GM12878 (cell line): ENCODE measurements at regions not wholly inside any gene's neighbourhood (a gene's known extent, or its start where the extent isn't known, plus 50 kb on each side); places are given as distances from the start of the nearest gene placed in this dataset.
A peak's percentile ranks its signal among the peaks of the same experiment; 100 is the strongest.

ENCODE experiments used
- ATAC-seq: fragments of 200-7000 bp; cut with Tn5 transposase; 3 replicates; pipeline ENCODE4 v1.9.1; 2020; ENCODE audit warnings: mild to moderate bottlenecking, moderate library complexity
- BruUV-seq: library from RNA; stranded (reverse); fragments of 400-500 nt; replicated peaks from 2 replicates; lab custom pipeline; 2021; lab: Mats Ljungman, UMichigan
- CTCF ChIA-PET: fragments of 300-600 bp; sonication (Branson Sonifier 250); formaldehyde crosslinking; extraction: SDS; loops from one replicate; lab custom pipeline; 2021; ENCODE audit warnings: inconsistent platforms; lab: Yijun Ruan, JAX
- POLR2A ChIA-PET: fragments of 350-600 bp; formaldehyde crosslinking; extraction: SDS; loops from one replicate; lab custom pipeline; 2021; ENCODE audit warnings: inconsistent platforms; lab: Charles Lee
- RAD21 ChIA-PET: fragments of 300-600 bp; sonication (Branson Sonifier 250); formaldehyde crosslinking; loops from one replicate; lab custom pipeline; 2023; ENCODE audit warnings: antibody characterized with exemption; ENCODE audit not compliant: unreplicated experiment; lab: Charles Lee
- SMC1A ChIA-PET: fragments of 300-600 bp; sonication (Branson Sonifier 250); formaldehyde crosslinking; loops from one replicate; lab custom pipeline; 2023; ENCODE audit not compliant: unreplicated experiment, uncharacterized antibody; lab: Charles Lee
- DNase-seq: peaks from one replicate; pipeline ENCODE4 v3.0.0-alpha.2; 2011; ENCODE audit warnings: low read depth, low spot score
- FAIRE-seq: peaks from 3 replicates; lab custom pipeline; 2011; peaks lifted over from hg19 to GRCh38; lab: Jason Lieb, UNC
- H2AFZ ChIP-seq: 2 replicates; pipeline ENCODE4 v1.6.0; 2011; ENCODE audit warnings: low read depth, low read length, control low read depth; ENCODE audit not compliant: control insufficient read depth
- H3K27ac ChIP-seq: 2 replicates; pipeline ENCODE4 v1.5.1; 2011; ENCODE audit warnings: control low read depth; ENCODE audit not compliant: control insufficient read depth, insufficient read depth
- H3K27me3 ChIP-seq, 2 experiments: replicated peaks in 1 of 2; 2 replicates each; pipeline versions ENCODE4 v1.6.0 to v1.6.1; 2011; ENCODE audit warnings: low read length in 1 of 2; ENCODE audit not compliant: control insufficient read depth in 2 of 2, insufficient read depth in 2 of 2
- H3K36me3 ChIP-seq, 2 experiments: 2 replicates each; pipeline ENCODE4 v1.5.1; 2011; ENCODE audit warnings: low read length in 1 of 2; ENCODE audit not compliant: control insufficient read depth in 2 of 2, insufficient read depth in 2 of 2
- H3K4me1 ChIP-seq: 2 replicates; pipeline ENCODE4 v1.6.1; 2011; ENCODE audit warnings: mild to moderate bottlenecking, low read length, moderate library complexity, mixed read lengths; ENCODE audit not compliant: control insufficient read depth, insufficient read depth
- H3K4me2 ChIP-seq: 2 replicates; pipeline ENCODE4 v1.6.0; 2011; ENCODE audit warnings: control low read depth; ENCODE audit not compliant: control insufficient read depth, insufficient read depth
- H3K4me3 ChIP-seq: fragments of 200-600 bp; sonication (generic); 2 replicates; pipeline ENCODE4 v1.5.1; 2016
- H3K79me2 ChIP-seq: 2 replicates; pipeline ENCODE4 v1.6.0; 2011; ENCODE audit warnings: low read length; ENCODE audit not compliant: control insufficient read depth, insufficient read depth
- H3K9ac ChIP-seq: 2 replicates; pipeline ENCODE4 v1.8.0; 2011; ENCODE audit warnings: low read length, control low read depth, mixed read lengths; ENCODE audit not compliant: control insufficient read depth, insufficient read depth
- H3K9me3 ChIP-seq: replicated peaks from 3 replicates; pipeline ENCODE4 v1.5.1; 2011; ENCODE audit warnings: mild to moderate bottlenecking, low read length; ENCODE audit not compliant: control insufficient read depth, insufficient read depth
- H4K20me1 ChIP-seq: 2 replicates; pipeline ENCODE4 v1.6.0; 2011; ENCODE audit not compliant: control insufficient read depth, insufficient read depth
- CBX5 ChIP-seq: sonication (generic); IDR thresholded peaks from 2 replicates; pipeline ENCODE4 v1.6.1; 2016; ENCODE audit warnings: low read depth, moderate library complexity, mild to moderate bottlenecking, inconsistent platforms
- CUX1 ChIP-seq: IDR thresholded peaks from 2 replicates; pipeline ENCODE4 v1.6.1; 2012; ENCODE audit warnings: improper control_type of control experiment, low read depth, low read length; ENCODE audit not compliant: insufficient replicate concordance
- FOXM1 ChIP-seq: IDR thresholded peaks from 2 replicates; pipeline ENCODE4 v1.6.1; 2012; ENCODE audit warnings: low read depth, mild to moderate bottlenecking, inconsistent platforms, low read length, moderate library complexity
- MXI1 ChIP-seq: fragments of 150-350 bp; IDR thresholded peaks from 2 replicates; pipeline ENCODE4 v1.6.1; 2011; ENCODE audit warnings: low read depth, mild to moderate bottlenecking, inconsistent platforms, low read length, improper control_type of control experiment
- SPI1 ChIP-seq: IDR thresholded peaks from 2 replicates; pipeline ENCODE4 v1.6.1; 2011; ENCODE audit warnings: low read depth, mild to moderate bottlenecking, low read length, moderate library complexity, borderline replicate concordance; ENCODE audit not compliant: insufficient read depth
- SUZ12 ChIP-seq: fragments of 200-600 bp; sonication (generic); IDR thresholded peaks from one replicate; pipeline ENCODE4 v1.6.1; 2018; ENCODE audit warnings: antibody characterized with exemption, mild to moderate bottlenecking; ENCODE audit not compliant: unreplicated experiment
- WGBS: methylation state at CpG from one replicate; pipeline ENCODE4 v1.1.6; 2016; ENCODE audit warnings: low lambda C conversion rate; ENCODE audit not compliant: insufficient replicate concordance, insufficient coverage; ENCODE audit errors: missing lambda C conversion rate; 5-methylcytosine and 5-hydroxymethylcytosine counted together
- in situ Hi-C: fragments of 300-500 bp; cut with MboI; formaldehyde crosslinking; loops from 9 replicates; pipeline ENCODE4 v1.14.3; 2018; ENCODE audit warnings: mixed read lengths
- intact Hi-C: fragments of 100-400 bp; cut with micrococcal nuclease; formaldehyde crosslinking; loops from one replicate; pipeline ENCODE4 v1.14.2; 2022; ENCODE audit not compliant: unreplicated experiment

- TF ChIP-seq CUX1 = no peak
- no peak for TF ChIP-seq MXI1
- TF ChIP-seq FOXM1 = no peak
- no peak for TF ChIP-seq CBX5
Measured at GRCh38 chr6:4349323-4349722, 213.9 kb upstream of the ECI2 start (continued).

- no TSS peak for BruUV-seq
- intact Hi-C loops = no loop called here
- H3K4me2 ChIP-seq = no peak overlapping the region; the same call in 1 of the 2 replicates
- ChIA-PET CTCF (no interaction called here), POLR2A (no interaction called here), RAD21 (no interaction called here), SMC1A (no interaction called here)
- no peaks in the 10 kb centered on the region for H3K27me3 ChIP-seq
- FAIRE-seq = peak; percentile 59
- DNase-seq = peak; percentile 45
- 18% methylated on average over 14 of the region's 14 CpGs for WGBS
- no peak overlapping the region for H3K4me3 ChIP-seq
- H3K9me3 ChIP-seq = no peaks in the 10 kb centered on the region
- H3K27ac ChIP-seq = no peak overlapping the region
- no peaks in the 10 kb centered on the region for H3K36me3 ChIP-seq
- no peak overlapping the region for H3K9ac ChIP-seq
- H3K79me2 ChIP-seq = no peaks in the 10 kb centered on the region
- in situ Hi-C loops = no loop called here
- ATAC-seq = peak; percentile 73
- no peak overlapping the region for H2AFZ ChIP-seq
- TF ChIP-seq SUZ12 (no peak), SPI1 (peak; percentile 28; the same call in 1 of the 2 replicates)
- no peaks in the 10 kb centered on the region for H3K4me1 ChIP-seq
- no peaks in the 10 kb centered on the region for H4K20me1 ChIP-seq
Measured at GRCh38 chr6:4348462-4349112, 213.2 kb upstream of the ECI2 start.
